Activated T-cell treated with anti-CD3 and anti-CD28 coated beads, Interleukin-2, amount 50 U/mL, for 4 hours (primary cell): ENCODE measurements at regions not wholly inside any gene's neighbourhood (a gene's known extent, or its start where the extent isn't known, plus 50 kb on each side); places are given as distances from the start of the nearest gene placed in this dataset.
"Not testable (repeated sequence)": the region's sequence is repeated elsewhere in the genome, so short reads cannot be mapped to it uniquely, and the experiment has no call there.

ENCODE experiments used
- ATAC-seq, 2 donors: fragments of 200-7000 bp; cut with Tn5 transposase; one replicate each; pipeline ENCODE4 v1.10.0; 2021
- DNase-seq: peaks from one replicate; pipeline ENCODE4 v3.0.0-alpha.2; 2020
- H3K27me3 Mint-ChIP-seq: one replicate; pipeline ENCODE4 v1.8.0; 2021; ENCODE audit warnings: low read depth, mixed read lengths
- H3K36me3 Mint-ChIP-seq: one replicate; pipeline ENCODE4 v1.8.0; 2022; ENCODE audit warnings: mixed read lengths; ENCODE audit not compliant: insufficient read depth
- H3K4me1 Mint-ChIP-seq: one replicate; pipeline ENCODE4 v1.8.0; 2021; ENCODE audit warnings: low read depth, mixed read lengths
- H3K4me3 Mint-ChIP-seq: one replicate; pipeline ENCODE4 v1.8.0; 2021; ENCODE audit warnings: mild to moderate bottlenecking, moderate library complexity, mixed read lengths
- H3K9me3 Mint-ChIP-seq: one replicate; pipeline ENCODE4 v1.8.0; 2021; ENCODE audit warnings: mixed read lengths

GRCh38 chr2:17195016-17195415 is 323.2 kb downstream of the RAD51AP2 start:
- Mint-ChIP-seq H3K27me3 (no peaks in the 10 kb centered on the region), H3K4me3 (no peak overlapping the region), H3K36me3 (no peaks in the 10 kb centered on the region), H3K9me3 (no peaks in the 10 kb centered on the region), H3K4me1 (no peaks in the 10 kb centered on the region)
- no peak for ATAC-seq
- no peak for DNase-seq

GRCh38 chr2:17194083-17194482 is 324.2 kb downstream of the RAD51AP2 start:
- H3K4me3 Mint-ChIP-seq: no peak overlapping the region
- DNase-seq (no peak), ATAC-seq (no peak)
- no peaks in the 10 kb centered on the region for H3K36me3 Mint-ChIP-seq
- H3K9me3 Mint-ChIP-seq: no peaks in the 10 kb centered on the region
- H3K27me3 Mint-ChIP-seq: no peaks in the 10 kb centered on the region
- no peaks in the 10 kb centered on the region for H3K4me1 Mint-ChIP-seq

DNA sequence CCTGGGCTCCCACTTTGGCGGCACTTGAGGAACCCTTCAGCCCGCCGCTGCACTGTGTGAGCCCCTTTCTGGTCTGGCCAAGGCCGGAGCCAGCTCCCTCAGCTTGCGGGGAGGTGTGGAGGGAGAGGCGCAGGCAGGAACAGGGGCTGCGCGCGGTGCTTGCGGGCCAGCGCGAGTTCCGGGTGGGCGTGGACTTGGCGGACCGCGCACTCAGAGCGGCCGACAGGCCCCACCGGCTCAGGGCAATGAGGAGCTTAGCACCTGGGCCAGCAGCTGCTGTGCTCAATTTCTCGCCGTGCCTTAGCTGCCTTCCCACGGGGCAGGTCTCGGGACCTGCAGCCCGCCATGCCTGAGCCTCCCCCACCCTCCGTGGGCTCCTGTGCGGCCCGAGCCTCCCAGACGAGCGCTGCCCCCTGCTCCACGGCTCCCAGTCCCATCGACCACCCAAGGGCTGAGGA is 324.8 kb downstream of the RAD51AP2 start:
- not testable (repeated sequence) for H3K36me3 Mint-ChIP-seq, ATAC-seq, DNase-seq, H3K4me3 Mint-ChIP-seq, H3K9me3 Mint-ChIP-seq, H3K4me1 Mint-ChIP-seq, H3K27me3 Mint-ChIP-seq

GRCh38 chr2:17191223-17191622 is 327.0 kb downstream of the RAD51AP2 start:
- no peaks in the 10 kb centered on the region for H3K36me3 Mint-ChIP-seq
- DNase-seq: no peak
- H3K4me3 Mint-ChIP-seq: no peak overlapping the region
- no peak for ATAC-seq
- no peaks in the 10 kb centered on the region for H3K9me3 Mint-ChIP-seq
- no peaks in the 10 kb centered on the region for H3K4me1 Mint-ChIP-seq
- no peaks in the 10 kb centered on the region for H3K27me3 Mint-ChIP-seq

- Mint-ChIP-seq H3K4me1 (no peaks in the 10 kb centered on the region), H3K4me3 (no peak overlapping the region), H3K9me3 (no peaks in the 10 kb centered on the region), H3K27me3 (no peaks in the 10 kb centered on the region), H3K36me3 (no peaks in the 10 kb centered on the region)
- ATAC-seq: no peak
- DNase-seq: no peak
Measured at GRCh38 chr2:17190527-17190926, 327.7 kb downstream of the RAD51AP2 start.

DNA sequence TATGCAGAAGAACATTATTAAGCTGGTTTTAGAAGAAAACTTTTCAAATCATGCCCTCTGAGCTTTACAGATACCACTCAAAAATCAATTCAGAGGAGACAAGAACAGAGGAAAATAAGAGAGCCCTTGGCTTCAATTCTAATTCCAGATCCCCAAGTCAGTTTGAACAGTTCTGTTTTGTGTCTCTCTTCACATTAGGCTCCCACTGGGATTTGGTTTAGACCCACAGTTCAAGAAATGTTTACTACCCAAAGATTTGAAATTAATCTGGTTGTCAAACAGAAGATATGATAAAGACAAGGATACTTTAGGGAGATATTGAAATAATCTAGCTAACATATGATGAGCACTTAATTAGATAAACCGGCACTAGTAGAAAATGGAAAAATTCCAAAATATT is 329.5 kb downstream of the RAD51AP2 start:
- Mint-ChIP-seq H3K27me3 (no peaks in the 10 kb centered on the region), H3K4me1 (no peaks in the 10 kb centered on the region), H3K36me3 (no peaks in the 10 kb centered on the region), H3K4me3 (no peak overlapping the region), H3K9me3 (no peaks in the 10 kb centered on the region)
- ATAC-seq: no peak
- DNase-seq: no peak

GRCh38 chr2:17184512-17184911 is 333.7 kb downstream of the RAD51AP2 start:
- Mint-ChIP-seq H3K4me1 (no peaks in the 10 kb centered on the region), H3K9me3 (peaks cover 3% of the 10 kb centered on the region), H3K27me3 (no peaks in the 10 kb centered on the region), H3K4me3 (no peak overlapping the region), H3K36me3 (no peaks in the 10 kb centered on the region)
- no peak for ATAC-seq
- no peak for DNase-seq

- Mint-ChIP-seq H3K4me3 (no peak overlapping the region), H3K27me3 (no peaks in the 10 kb centered on the region), H3K9me3 (peaks cover 3% of the 10 kb centered on the region), H3K36me3 (no peaks in the 10 kb centered on the region), H3K4me1 (no peaks in the 10 kb centered on the region)
- DNase-seq: no peak
- no peak for ATAC-seq
Measured at GRCh38 chr2:17182399-17182798, 335.8 kb downstream of the RAD51AP2 start.

GRCh38 chr2:17181051-17181752 is 337.0 kb downstream of the RAD51AP2 start:
- no peak overlapping the region for H3K4me3 Mint-ChIP-seq
- no peaks in the 10 kb centered on the region for H3K36me3 Mint-ChIP-seq
- no peaks in the 10 kb centered on the region for H3K4me1 Mint-ChIP-seq
- no peaks in the 10 kb centered on the region for H3K27me3 Mint-ChIP-seq
- DNase-seq (no peak), ATAC-seq (no peak)
- peaks cover 3% of the 10 kb centered on the region for H3K9me3 Mint-ChIP-seq

DNA sequence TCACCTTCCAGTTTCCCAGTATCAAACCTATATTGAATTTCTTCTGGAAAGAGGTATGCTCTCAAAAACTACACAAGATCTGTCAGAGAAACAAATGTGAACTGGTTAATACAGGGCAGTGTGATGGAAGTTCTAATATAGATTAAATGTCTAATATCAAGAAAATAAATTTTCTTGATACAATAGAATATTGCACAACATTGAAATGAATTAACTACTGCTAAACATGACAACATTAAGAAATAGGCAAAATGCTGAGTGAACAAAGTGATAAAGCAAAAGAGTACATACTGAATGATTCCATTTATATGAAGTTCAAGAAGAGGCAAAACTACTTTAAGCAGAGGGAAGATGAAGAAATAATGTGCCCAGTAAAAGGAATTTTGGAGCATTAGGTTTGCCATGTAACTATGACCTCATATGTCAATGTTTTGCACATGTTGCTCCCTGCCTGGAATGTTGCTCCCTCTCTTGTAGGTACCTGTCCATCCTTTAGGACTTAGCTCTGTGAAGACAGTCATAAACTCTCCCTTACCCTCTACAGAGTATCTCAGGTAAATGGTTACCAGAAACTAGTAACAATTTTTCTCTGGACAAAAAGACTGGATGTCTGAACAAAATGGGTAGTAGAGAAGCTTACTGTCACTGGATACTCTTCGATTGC is 339.0 kb downstream of the RAD51AP2 start:
- ATAC-seq: no peak
- Mint-ChIP-seq H3K4me3 (no peak overlapping the region), H3K4me1 (no peaks in the 10 kb centered on the region), H3K36me3 (no peaks in the 10 kb centered on the region), H3K27me3 (no peaks in the 10 kb centered on the region), H3K9me3 (peaks cover 3% of the 10 kb centered on the region)
- DNase-seq: no peak

- peaks cover 3% of the 10 kb centered on the region for H3K9me3 Mint-ChIP-seq
- DNase-seq: no peak
- H3K36me3 Mint-ChIP-seq: no peaks in the 10 kb centered on the region
- H3K27me3 Mint-ChIP-seq: no peaks in the 10 kb centered on the region
- ATAC-seq: no peak
- no peak overlapping the region for H3K4me3 Mint-ChIP-seq
- H3K4me1 Mint-ChIP-seq: no peaks in the 10 kb centered on the region
Measured at GRCh38 chr2:17177088-17177487, 341.2 kb downstream of the RAD51AP2 start.

- no peaks in the 10 kb centered on the region for H3K4me1 Mint-ChIP-seq
Measured at GRCh38 chr2:17171446-17172049, 346.7 kb downstream of the RAD51AP2 start.

DNA sequence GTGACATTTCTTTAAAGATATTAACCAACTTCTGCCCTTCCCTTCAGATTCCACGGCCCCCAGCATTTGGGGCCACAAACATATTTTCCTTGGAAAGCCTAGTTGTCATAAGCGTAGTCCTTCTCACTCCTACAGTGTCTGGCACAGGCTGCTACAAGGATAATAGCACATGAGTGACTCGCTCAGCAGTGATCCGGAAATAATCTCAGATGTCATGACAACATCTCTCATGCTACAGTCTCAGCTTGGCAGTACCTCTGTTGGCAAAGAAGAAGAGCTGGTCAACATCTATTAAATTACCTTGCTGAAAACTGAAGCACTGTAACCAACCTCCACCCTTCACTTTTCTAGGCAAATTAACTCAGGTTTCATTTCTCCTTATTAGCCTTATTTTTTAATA is 351.7 kb downstream of the RAD51AP2 start:
- no peak for ATAC-seq
- H3K4me3 Mint-ChIP-seq: no peak overlapping the region

More at GRCh38 chr2:17171446-17172049, 346.7 kb downstream of the RAD51AP2 start:
- peaks cover 3% of the 10 kb centered on the region for H3K9me3 Mint-ChIP-seq
- H3K36me3 Mint-ChIP-seq: no peaks in the 10 kb centered on the region
- DNase-seq (no peak), ATAC-seq (no peak)
- no peak overlapping the region for H3K4me3 Mint-ChIP-seq
- no peaks in the 10 kb centered on the region for H3K27me3 Mint-ChIP-seq

DNA sequence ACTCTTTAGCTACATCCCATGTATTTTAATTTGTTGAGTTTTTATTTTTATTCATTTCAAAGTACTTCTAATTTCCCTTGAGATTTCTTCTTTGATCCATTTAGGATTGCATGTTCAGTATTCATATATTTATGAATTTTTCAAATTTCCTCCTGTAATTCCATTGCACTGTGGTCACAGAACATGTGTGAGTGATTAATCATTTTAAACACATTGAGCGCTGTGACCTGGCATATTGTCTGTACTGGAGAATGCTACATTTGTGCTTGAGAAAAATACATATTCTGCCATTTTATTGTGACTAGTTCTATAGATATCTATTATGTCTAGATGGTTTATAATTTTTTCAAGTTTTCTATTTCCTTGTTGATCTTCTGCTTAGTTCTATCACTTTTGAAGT is 353.7 kb downstream of the RAD51AP2 start:
- H3K27me3 Mint-ChIP-seq: no peaks in the 10 kb centered on the region
- H3K4me1 Mint-ChIP-seq: no peaks in the 10 kb centered on the region
- H3K9me3 Mint-ChIP-seq: peaks cover 8% of the 10 kb centered on the region
- DNase-seq: no peak
- no peak for ATAC-seq
- no peak overlapping the region for H3K4me3 Mint-ChIP-seq
- no peaks in the 10 kb centered on the region for H3K36me3 Mint-ChIP-seq

More for the DNA sequence above, 351.7 kb downstream of the RAD51AP2 start:
- no peak for DNase-seq
- Mint-ChIP-seq H3K4me1 (no peaks in the 10 kb centered on the region), H3K9me3 (peaks cover 8% of the 10 kb centered on the region), H3K36me3 (no peaks in the 10 kb centered on the region), H3K27me3 (no peaks in the 10 kb centered on the region)

GRCh38 chr2:17163638-17164037 is 354.6 kb downstream of the RAD51AP2 start:
- no peak for ATAC-seq
- DNase-seq: no peak

More at GRCh38 chr2:17163638-17164037, 354.6 kb downstream of the RAD51AP2 start:
- Mint-ChIP-seq H3K9me3 (peaks cover 8% of the 10 kb centered on the region), H3K36me3 (no peaks in the 10 kb centered on the region), H3K4me1 (no peaks in the 10 kb centered on the region), H3K4me3 (no peak overlapping the region), H3K27me3 (no peaks in the 10 kb centered on the region)
